H9 (cell line): ENCODE measurements at regions not wholly inside any gene's neighbourhood (a gene's known extent, or its start where the extent isn't known, plus 50 kb on each side); places are given as distances from the start of the nearest gene placed in this dataset.

ENCODE experiments used
- DNase-seq: peaks from one replicate; pipeline ENCODE4 v3.0.0-alpha.2; 2017
- H2AFZ ChIP-seq: one replicate; pipeline ENCODE4 v1.6.1; 2013; ENCODE audit warnings: mild to moderate bottlenecking, low read length, control low read depth, moderate library complexity
- H2AK5ac ChIP-seq: 2 replicates; pipeline ENCODE4 v1.6.1; 2013; ENCODE audit warnings: low read length, control low read depth, mixed read lengths; ENCODE audit not compliant: insufficient read length
- H2BK120ac ChIP-seq: one replicate; pipeline ENCODE4 v1.6.1; 2013; ENCODE audit warnings: low read depth, mild to moderate bottlenecking, low read length, control low read depth, inconsistent platforms; ENCODE audit not compliant: poor library complexity, severe bottlenecking
- H2BK12ac ChIP-seq: 2 replicates; pipeline ENCODE4 v1.6.1; 2013; ENCODE audit warnings: low read length, control low read depth, mixed read lengths, low read depth; ENCODE audit not compliant: insufficient read length
- H2BK15ac ChIP-seq: 2 replicates; pipeline ENCODE4 v1.6.1; 2013; ENCODE audit warnings: low read depth, low read length, control low read depth
- H2BK20ac ChIP-seq: one replicate; pipeline ENCODE4 v1.6.1; 2013; ENCODE audit warnings: low read depth, mild to moderate bottlenecking, low read length, control low read depth, inconsistent platforms; ENCODE audit not compliant: poor library complexity, severe bottlenecking
- H2BK5ac ChIP-seq: 2 replicates; pipeline ENCODE4 v1.6.1; 2013; ENCODE audit warnings: low read length, control low read depth, mixed read lengths; ENCODE audit not compliant: insufficient read length
- H3K14ac ChIP-seq: 2 replicates; pipeline ENCODE4 v1.6.1; 2013; ENCODE audit warnings: low read length, control low read depth; ENCODE audit not compliant: insufficient read depth
- H3K18ac ChIP-seq: 2 replicates; pipeline ENCODE4 v1.6.1; 2013; ENCODE audit warnings: low read depth, mild to moderate bottlenecking, mixed read lengths, low read length, control low read depth; ENCODE audit not compliant: insufficient read length
- H3K23ac ChIP-seq: 2 replicates; pipeline ENCODE4 v1.6.1; 2013; ENCODE audit warnings: low read length, control low read depth, mixed read lengths, low read depth; ENCODE audit not compliant: insufficient read length
- H3K23me2 ChIP-seq: 2 replicates; pipeline ENCODE4 v1.6.1; 2013; ENCODE audit warnings: low read depth, mild to moderate bottlenecking, mixed read lengths, low read length, control low read depth; ENCODE audit not compliant: insufficient read length, poor library complexity, severe bottlenecking
- H3K27ac ChIP-seq: 2 replicates; pipeline ENCODE4 v1.5.1; 2013; ENCODE audit warnings: low read length, control low read depth, mixed read lengths, low read depth; ENCODE audit not compliant: insufficient read length
- H3K27me3 ChIP-seq: 2 replicates; pipeline ENCODE4 v1.6.1; 2013; ENCODE audit warnings: low read length, control low read depth, inconsistent platforms; ENCODE audit not compliant: insufficient read depth
- H3K4ac ChIP-seq: 2 replicates; pipeline ENCODE4 v1.6.1; 2013; ENCODE audit warnings: low read depth, mild to moderate bottlenecking, control low read depth, inconsistent platforms, low read length, moderate library complexity
- H3K4me1 ChIP-seq: 2 replicates; pipeline ENCODE4 v1.6.1; 2013; ENCODE audit warnings: low read length, control low read depth, inconsistent platforms; ENCODE audit not compliant: insufficient read depth
- H3K4me2 ChIP-seq: 2 replicates; pipeline ENCODE4 v1.6.1; 2013; ENCODE audit warnings: low read length, control low read depth, mixed read lengths; ENCODE audit not compliant: insufficient read length, insufficient read depth
- H3K56ac ChIP-seq: 2 replicates; pipeline ENCODE4 v1.6.1; 2013; ENCODE audit warnings: low read depth, mild to moderate bottlenecking, mixed read lengths, low read length, control low read depth; ENCODE audit not compliant: insufficient read length
- H3K79me1 ChIP-seq: 2 replicates; pipeline ENCODE4 v1.6.1; 2013; ENCODE audit warnings: low read depth, mild to moderate bottlenecking, moderate library complexity, low read length, control low read depth, inconsistent platforms; ENCODE audit not compliant: insufficient read depth, poor library complexity, severe bottlenecking
- H3K79me2 ChIP-seq: 2 replicates; pipeline ENCODE4 v1.6.1; 2013; ENCODE audit warnings: low read length, control low read depth, inconsistent platforms; ENCODE audit not compliant: insufficient read depth
- H3K9ac ChIP-seq: 2 replicates; pipeline ENCODE4 v1.6.1; 2013; ENCODE audit warnings: low read length, control low read depth, mixed read lengths; ENCODE audit not compliant: insufficient read length; ENCODE audit errors: extremely low read depth
- H3K9me3 ChIP-seq: one replicate; pipeline ENCODE4 v1.6.1; 2013; ENCODE audit warnings: low read depth, low read length, inconsistent platforms; ENCODE audit not compliant: control insufficient read depth
- H3T11ph ChIP-seq: one replicate; pipeline ENCODE4 v1.6.1; 2013; ENCODE audit warnings: mild to moderate bottlenecking, low read length, control low read depth, inconsistent platforms
- H4K20me1 ChIP-seq: one replicate; pipeline ENCODE4 v1.6.1; 2013; ENCODE audit not compliant: control insufficient read depth, insufficient read length, insufficient read depth
- H4K5ac ChIP-seq: 2 replicates; pipeline ENCODE4 v1.6.1; 2013; ENCODE audit warnings: low read depth, mild to moderate bottlenecking, mixed read lengths, low read length, control low read depth; ENCODE audit not compliant: insufficient read length
- H4K8ac ChIP-seq: replicated peaks from 2 replicates; pipeline ENCODE4 v1.6.1; 2013; ENCODE audit warnings: low read length, control low read depth, mixed read lengths, low read depth; ENCODE audit not compliant: insufficient read length
- H4K91ac ChIP-seq: 2 replicates; pipeline ENCODE4 v1.6.1; 2013; ENCODE audit warnings: low read depth, mild to moderate bottlenecking, moderate library complexity, mixed read lengths, low read length, control low read depth; ENCODE audit not compliant: insufficient read length
- H3K27ac Mint-ChIP-seq, 3 experiments: 2 replicates in 2 of 3; 3 replicates in 1 of 3; pipeline ENCODE4 v1.8.0; 2020 to 2021; ENCODE audit warnings: mixed read lengths in 3 of 3, mild to moderate bottlenecking in 1 of 3, moderate library complexity in 1 of 3
- H3K27me3 Mint-ChIP-seq: 2 replicates; pipeline ENCODE4 v1.8.0; 2021; ENCODE audit warnings: low read depth, mild to moderate bottlenecking, moderate library complexity, mixed read lengths
- H3K36me3 Mint-ChIP-seq, 3 experiments: 2 replicates in 2 of 3; 3 replicates in 1 of 3; pipeline ENCODE4 v1.8.0; 2020 to 2021; ENCODE audit warnings: low read depth in 3 of 3, mixed read lengths in 3 of 3; ENCODE audit not compliant: insufficient read depth in 1 of 3
- H3K4me1 Mint-ChIP-seq, 2 experiments: 2 replicates each; pipeline ENCODE4 v1.8.0; 2020; ENCODE audit warnings: mixed read lengths in 2 of 2
- H3K4me3 Mint-ChIP-seq, 2 experiments: 2 replicates in 1 of 2; 3 replicates in 1 of 2; pipeline ENCODE4 v1.8.0; 2020 to 2021; ENCODE audit warnings: mild to moderate bottlenecking in 2 of 2, mixed read lengths in 2 of 2, moderate library complexity in 1 of 2
- H3K9me3 Mint-ChIP-seq, 2 experiments: 2 replicates in 1 of 2; 3 replicates in 1 of 2; pipeline ENCODE4 v1.8.0; 2020; ENCODE audit warnings: mild to moderate bottlenecking in 2 of 2, mixed read lengths in 2 of 2, moderate library complexity in 1 of 2
- WGBS: extraction: QIAGEN DNeasy Blood & Tissue Kit; methylation state at CpG from one replicate; pipeline ENCODE4 v1.1.7; 2013; ENCODE audit warnings: missing lambda C conversion rate, low lambda C conversion rate, mixed read lengths; ENCODE audit not compliant: insufficient read length; ENCODE audit errors: extremely low coverage; 5-methylcytosine and 5-hydroxymethylcytosine counted together
- TF ChIP-seq, protein P1 (sequence below): fragments of 200-600 bp; sonication (generic); conservative IDR thresholded peaks from 3 replicates; pipeline ENCODE4 v1.8.0; 2021; ENCODE audit warnings: antibody characterized with exemption, mild to moderate bottlenecking

GRCh38 chr18:59760212-59760611 is 63.0 kb upstream of the CCBE1 start:
- no peaks in the 10 kb centered on the region; the same call in 1 of the 2 replicates for H3K27me3 Mint-ChIP-seq
- no peak overlapping the region for H3K27ac ChIP-seq
- H3K4me1 Mint-ChIP-seq = no peaks in the 10 kb centered on the region
- H3K9me3 Mint-ChIP-seq = no peaks in the 10 kb centered on the region
- H3K23ac ChIP-seq = no peak overlapping the region
- no peak overlapping the region for H2AK5ac ChIP-seq
- no peak overlapping the region for H3K18ac ChIP-seq
- H3T11ph ChIP-seq = no peak overlapping the region
- H2BK120ac ChIP-seq = no peak overlapping the region
- TF ChIP-seq, protein P1, sequence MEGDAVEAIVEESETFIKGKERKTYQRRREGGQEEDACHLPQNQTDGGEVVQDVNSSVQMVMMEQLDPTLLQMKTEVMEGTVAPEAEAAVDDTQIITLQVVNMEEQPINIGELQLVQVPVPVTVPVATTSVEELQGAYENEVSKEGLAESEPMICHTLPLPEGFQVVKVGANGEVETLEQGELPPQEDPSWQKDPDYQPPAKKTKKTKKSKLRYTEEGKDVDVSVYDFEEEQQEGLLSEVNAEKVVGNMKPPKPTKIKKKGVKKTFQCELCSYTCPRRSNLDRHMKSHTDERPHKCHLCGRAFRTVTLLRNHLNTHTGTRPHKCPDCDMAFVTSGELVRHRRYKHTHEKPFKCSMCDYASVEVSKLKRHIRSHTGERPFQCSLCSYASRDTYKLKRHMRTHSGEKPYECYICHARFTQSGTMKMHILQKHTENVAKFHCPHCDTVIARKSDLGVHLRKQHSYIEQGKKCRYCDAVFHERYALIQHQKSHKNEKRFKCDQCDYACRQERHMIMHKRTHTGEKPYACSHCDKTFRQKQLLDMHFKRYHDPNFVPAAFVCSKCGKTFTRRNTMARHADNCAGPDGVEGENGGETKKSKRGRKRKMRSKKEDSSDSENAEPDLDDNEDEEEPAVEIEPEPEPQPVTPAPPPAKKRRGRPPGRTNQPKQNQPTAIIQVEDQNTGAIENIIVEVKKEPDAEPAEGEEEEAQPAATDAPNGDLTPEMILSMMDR = no peak
- H3K79me2 ChIP-seq = no peaks in the 10 kb centered on the region
- H3K14ac ChIP-seq = no peak overlapping the region
- H3K27ac Mint-ChIP-seq = no peak overlapping the region
- no peaks in the 10 kb centered on the region for H3K79me1 ChIP-seq
- H4K5ac ChIP-seq = no peak overlapping the region
- H3K4me3 Mint-ChIP-seq = no peak overlapping the region
- H2AFZ ChIP-seq = no peak overlapping the region
- H2BK12ac ChIP-seq = no peak overlapping the region
- no peak overlapping the region for H2BK15ac ChIP-seq
- no peaks in the 10 kb centered on the region for H3K4me1 ChIP-seq
- no peak overlapping the region for H3K4me2 ChIP-seq
- no peaks in the 10 kb centered on the region for H3K9me3 ChIP-seq
- no peak overlapping the region for H3K9ac ChIP-seq
- no peaks in the 10 kb centered on the region for H3K27me3 ChIP-seq
- no peak overlapping the region for H3K4ac ChIP-seq
- no peak overlapping the region for H2BK20ac ChIP-seq
- no peaks in the 10 kb centered on the region for H4K20me1 ChIP-seq
- H4K91ac ChIP-seq = no peak overlapping the region
- no peak for DNase-seq
- no CpG with 5 or more reads among the region's 4 CpGs for WGBS
- H4K8ac ChIP-seq = no peak overlapping the region
- H3K56ac ChIP-seq = no peak overlapping the region
- H3K23me2 ChIP-seq = no peaks in the 10 kb centered on the region
- H3K36me3 Mint-ChIP-seq = no peaks in the 10 kb centered on the region
- no peak overlapping the region for H2BK5ac ChIP-seq
